GM12878 (cell line): ENCODE measurements at regions not wholly inside any gene's neighbourhood (a gene's known extent, or its start where the extent isn't known, plus 50 kb on each side); places are given as distances from the start of the nearest gene placed in this dataset.

Experiments used
- ATAC-seq: fragments of 200-7000 bp; cut with Tn5 transposase; 3 replicates; pipeline ENCODE4 v1.9.1; 2020; ENCODE audit warnings: mild to moderate bottlenecking, moderate library complexity
- BruUV-seq: library from RNA; stranded (reverse); fragments of 400-500 nt; replicated peaks from 2 replicates; lab custom pipeline; 2021; lab: Mats Ljungman, UMichigan
- CTCF ChIA-PET: fragments of 300-600 bp; sonication (Branson Sonifier 250); formaldehyde crosslinking; extraction: SDS; loops from one replicate; lab custom pipeline; 2021; ENCODE audit warnings: inconsistent platforms; lab: Yijun Ruan, JAX
- POLR2A ChIA-PET: fragments of 350-600 bp; formaldehyde crosslinking; extraction: SDS; loops from one replicate; lab custom pipeline; 2021; ENCODE audit warnings: inconsistent platforms; lab: Charles Lee
- RAD21 ChIA-PET: fragments of 300-600 bp; sonication (Branson Sonifier 250); formaldehyde crosslinking; loops from one replicate; lab custom pipeline; 2023; ENCODE audit warnings: antibody characterized with exemption; ENCODE audit not compliant: unreplicated experiment; lab: Charles Lee
- SMC1A ChIA-PET: fragments of 300-600 bp; sonication (Branson Sonifier 250); formaldehyde crosslinking; loops from one replicate; lab custom pipeline; 2023; ENCODE audit not compliant: unreplicated experiment, uncharacterized antibody; lab: Charles Lee
- DNase-seq: peaks from one replicate; pipeline ENCODE4 v3.0.0-alpha.2; 2011; ENCODE audit warnings: low read depth, low spot score
- FAIRE-seq: peaks from 3 replicates; lab custom pipeline; 2011; peaks lifted over from hg19 to GRCh38; lab: Jason Lieb, UNC
- H2AFZ ChIP-seq: 2 replicates; pipeline ENCODE4 v1.6.0; 2011; ENCODE audit warnings: low read depth, low read length, control low read depth; ENCODE audit not compliant: control insufficient read depth
- H3K27ac ChIP-seq: 2 replicates; pipeline ENCODE4 v1.5.1; 2011; ENCODE audit warnings: control low read depth; ENCODE audit not compliant: control insufficient read depth, insufficient read depth
- H3K27me3 ChIP-seq, 2 experiments: replicated peaks in 1 of 2; 2 replicates each; pipeline versions ENCODE4 v1.6.0 to v1.6.1; 2011; ENCODE audit warnings: low read length in 1 of 2; ENCODE audit not compliant: control insufficient read depth in 2 of 2, insufficient read depth in 2 of 2
- H3K36me3 ChIP-seq, 2 experiments: 2 replicates each; pipeline ENCODE4 v1.5.1; 2011; ENCODE audit warnings: low read length in 1 of 2; ENCODE audit not compliant: control insufficient read depth in 2 of 2, insufficient read depth in 2 of 2
- H3K4me1 ChIP-seq: 2 replicates; pipeline ENCODE4 v1.6.1; 2011; ENCODE audit warnings: mild to moderate bottlenecking, low read length, moderate library complexity, mixed read lengths; ENCODE audit not compliant: control insufficient read depth, insufficient read depth
- H3K4me2 ChIP-seq: 2 replicates; pipeline ENCODE4 v1.6.0; 2011; ENCODE audit warnings: control low read depth; ENCODE audit not compliant: control insufficient read depth, insufficient read depth
- H3K4me3 ChIP-seq: fragments of 200-600 bp; sonication (generic); 2 replicates; pipeline ENCODE4 v1.5.1; 2016
- H3K79me2 ChIP-seq: 2 replicates; pipeline ENCODE4 v1.6.0; 2011; ENCODE audit warnings: low read length; ENCODE audit not compliant: control insufficient read depth, insufficient read depth
- H3K9ac ChIP-seq: 2 replicates; pipeline ENCODE4 v1.8.0; 2011; ENCODE audit warnings: low read length, control low read depth, mixed read lengths; ENCODE audit not compliant: control insufficient read depth, insufficient read depth
- H3K9me3 ChIP-seq: replicated peaks from 3 replicates; pipeline ENCODE4 v1.5.1; 2011; ENCODE audit warnings: mild to moderate bottlenecking, low read length; ENCODE audit not compliant: control insufficient read depth, insufficient read depth
- H4K20me1 ChIP-seq: 2 replicates; pipeline ENCODE4 v1.6.0; 2011; ENCODE audit not compliant: control insufficient read depth, insufficient read depth
- BCL3 ChIP-seq: IDR thresholded peaks from 2 replicates; pipeline ENCODE4 v1.6.1; 2011; ENCODE audit warnings: borderline replicate concordance, low read depth, mild to moderate bottlenecking, moderate library complexity, low read length; ENCODE audit not compliant: insufficient read depth, poor library complexity, severe bottlenecking
- CHD2 ChIP-seq: IDR thresholded peaks from 2 replicates; pipeline ENCODE4 v1.6.1; 2011; ENCODE audit warnings: low read depth, low read length, improper control_type of control experiment, borderline replicate concordance
- EP300 ChIP-seq, 2 experiments: fragments of 150-350 bp in 1 of 2; IDR thresholded peaks; 2 replicates each; pipeline ENCODE4 v1.6.1; 2011 to 2012; ENCODE audit warnings: low read depth in 2 of 2, low read length in 2 of 2, borderline replicate concordance in 1 of 2, improper control_type of control experiment in 1 of 2, inconsistent platforms in 1 of 2; ENCODE audit not compliant: control insufficient read depth in 1 of 2
- EZH2 ChIP-seq: IDR thresholded peaks from 2 replicates; pipeline ENCODE4 v1.6.1; 2012; ENCODE audit warnings: low read depth, mild to moderate bottlenecking, control low read depth, inconsistent platforms, low read length, borderline replicate concordance; ENCODE audit not compliant: control insufficient read depth
- HCFC1 ChIP-seq: fragments of 150-350 bp; IDR thresholded peaks from 2 replicates; pipeline ENCODE4 v1.6.1; 2014; ENCODE audit warnings: low read length
- HDAC6 ChIP-seq: fragments of 200-600 bp; sonication (generic); IDR thresholded peaks from one replicate; pipeline ENCODE4 v1.8.0; 2017; ENCODE audit warnings: antibody characterized with exemption; ENCODE audit not compliant: unreplicated experiment
- IRF4 ChIP-seq: IDR thresholded peaks from 2 replicates; pipeline ENCODE4 v1.6.1; 2011; ENCODE audit warnings: low read depth, low read length
- KDM1A ChIP-seq: fragments of 200-600 bp; sonication (generic); IDR thresholded peaks from 2 replicates; pipeline ENCODE4 v1.6.1; 2016; ENCODE audit warnings: borderline replicate concordance
- MTA3 ChIP-seq: IDR thresholded peaks from 2 replicates; pipeline ENCODE4 v1.6.1; 2012; ENCODE audit warnings: low read length, inconsistent platforms, borderline replicate concordance
- NBN ChIP-seq: fragments of 450-650 bp; IDR thresholded peaks from 2 replicates; pipeline ENCODE4 v1.6.1; 2016
- NFYA ChIP-seq: IDR thresholded peaks from 2 replicates; pipeline ENCODE4 v1.6.1; 2011; ENCODE audit warnings: low read depth, mild to moderate bottlenecking, low read length, improper control_type of control experiment, borderline replicate concordance
- NFYB ChIP-seq: IDR thresholded peaks from 2 replicates; pipeline ENCODE4 v1.6.1; 2011; ENCODE audit warnings: low read depth, mild to moderate bottlenecking, low read length, improper control_type of control experiment, moderate library complexity; ENCODE audit not compliant: insufficient read depth
- RAD21 ChIP-seq: IDR thresholded peaks from 2 replicates; pipeline ENCODE4 v1.6.1; 2011; ENCODE audit warnings: mild to moderate bottlenecking, low read depth, low read length, moderate library complexity; ENCODE audit not compliant: insufficient read depth
- SP1 ChIP-seq: IDR thresholded peaks from one replicate; pipeline ENCODE4 v1.6.1; 2011; ENCODE audit warnings: low read depth, low read length
- ZBED1 ChIP-seq: IDR thresholded peaks from 2 replicates; pipeline ENCODE4 v1.6.1; 2016; ENCODE audit warnings: borderline replicate concordance
- ZNF24 ChIP-seq: fragments of 450-650 bp; IDR thresholded peaks from 2 replicates; pipeline ENCODE4 v1.6.1; 2017; ENCODE audit warnings: antibody characterized with exemption, mild to moderate bottlenecking
- WGBS: methylation state at CpG from one replicate; pipeline ENCODE4 v1.1.6; 2016; ENCODE audit warnings: low lambda C conversion rate; ENCODE audit not compliant: insufficient replicate concordance, insufficient coverage; ENCODE audit errors: missing lambda C conversion rate; 5-methylcytosine and 5-hydroxymethylcytosine counted together
- in situ Hi-C: fragments of 300-500 bp; cut with MboI; formaldehyde crosslinking; loops from 9 replicates; pipeline ENCODE4 v1.14.3; 2018; ENCODE audit warnings: mixed read lengths
- intact Hi-C: fragments of 100-400 bp; cut with micrococcal nuclease; formaldehyde crosslinking; loops from one replicate; pipeline ENCODE4 v1.14.2; 2022; ENCODE audit not compliant: unreplicated experiment
- TF ChIP-seq, protein P1 (sequence below): fragments of 150-350 bp; IDR thresholded peaks from 2 replicates; pipeline ENCODE4 v1.6.1; 2016; ENCODE audit warnings: low read depth, low read length

DNA sequence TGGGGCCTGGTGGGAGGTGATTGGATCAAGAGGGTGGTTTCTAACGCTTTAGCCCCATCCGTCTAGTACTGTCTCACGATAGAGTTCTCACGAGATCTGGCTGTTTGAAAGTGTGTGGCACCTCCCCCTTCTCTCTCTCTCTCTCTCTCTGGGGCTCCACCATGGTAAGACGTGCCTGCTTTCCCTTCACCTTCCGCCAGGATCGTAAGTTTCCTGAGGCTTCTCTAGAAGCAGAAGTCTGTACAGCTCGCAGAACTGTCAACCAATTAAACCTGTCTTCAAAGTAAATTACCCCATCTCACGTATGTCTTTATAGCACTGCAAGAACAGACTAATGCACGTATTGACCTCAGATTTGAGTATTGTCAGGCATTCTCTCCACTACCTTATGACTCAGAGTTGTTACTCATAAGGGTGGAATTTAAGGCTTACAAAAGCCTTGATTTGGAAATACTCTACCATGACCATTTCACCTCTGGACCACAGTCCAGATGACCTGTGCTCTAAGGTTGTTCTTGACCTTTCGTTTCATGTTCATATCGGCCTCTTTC, 99.5 kb upstream of the AGAP1 start:
- no peak for ATAC-seq
- 32% methylated on average over 12 of the region's 12 CpGs for WGBS
- Histone ChIP-seq H3K79me2 (no peaks in the 10 kb centered on the region), H3K36me3 (no peaks in the 10 kb centered on the region), H3K4me2 (no peak overlapping the region), H2AFZ (no peak overlapping the region), H3K9ac (no peak overlapping the region), H3K27me3 (no peaks in the 10 kb centered on the region), H3K4me3 (no peak overlapping the region), H3K4me1 (no peaks in the 10 kb centered on the region), H4K20me1 (no peaks in the 10 kb centered on the region), H3K9me3 (no peaks in the 10 kb centered on the region; the same call in 2 of the 3 replicates), H3K27ac (no peak overlapping the region)
- intact Hi-C loops (no loop called here), in situ Hi-C loops (no loop called here)
- ChIA-PET SMC1A (no interaction called here), POLR2A (no interaction called here), CTCF (no interaction called here), RAD21 (no interaction called here)
- no TSS peak for BruUV-seq
- no peak for DNase-seq
- no peak for TF ChIP-seq HDAC6
- no peak for TF ChIP-seq MTA3
- no peak for TF ChIP-seq SP1
- TF ChIP-seq ZNF24: no peak
- no peak for TF ChIP-seq IRF4
- no peak for TF ChIP-seq EP300 (IDR thresholded peaks at IDR 0.05; ENCODE audit: borderline replicate concordance in 1 of 2, control insufficient read depth in 1 of 2, low read depth in 2 of 2, low read length in 2 of 2)
- TF ChIP-seq, protein P1, sequence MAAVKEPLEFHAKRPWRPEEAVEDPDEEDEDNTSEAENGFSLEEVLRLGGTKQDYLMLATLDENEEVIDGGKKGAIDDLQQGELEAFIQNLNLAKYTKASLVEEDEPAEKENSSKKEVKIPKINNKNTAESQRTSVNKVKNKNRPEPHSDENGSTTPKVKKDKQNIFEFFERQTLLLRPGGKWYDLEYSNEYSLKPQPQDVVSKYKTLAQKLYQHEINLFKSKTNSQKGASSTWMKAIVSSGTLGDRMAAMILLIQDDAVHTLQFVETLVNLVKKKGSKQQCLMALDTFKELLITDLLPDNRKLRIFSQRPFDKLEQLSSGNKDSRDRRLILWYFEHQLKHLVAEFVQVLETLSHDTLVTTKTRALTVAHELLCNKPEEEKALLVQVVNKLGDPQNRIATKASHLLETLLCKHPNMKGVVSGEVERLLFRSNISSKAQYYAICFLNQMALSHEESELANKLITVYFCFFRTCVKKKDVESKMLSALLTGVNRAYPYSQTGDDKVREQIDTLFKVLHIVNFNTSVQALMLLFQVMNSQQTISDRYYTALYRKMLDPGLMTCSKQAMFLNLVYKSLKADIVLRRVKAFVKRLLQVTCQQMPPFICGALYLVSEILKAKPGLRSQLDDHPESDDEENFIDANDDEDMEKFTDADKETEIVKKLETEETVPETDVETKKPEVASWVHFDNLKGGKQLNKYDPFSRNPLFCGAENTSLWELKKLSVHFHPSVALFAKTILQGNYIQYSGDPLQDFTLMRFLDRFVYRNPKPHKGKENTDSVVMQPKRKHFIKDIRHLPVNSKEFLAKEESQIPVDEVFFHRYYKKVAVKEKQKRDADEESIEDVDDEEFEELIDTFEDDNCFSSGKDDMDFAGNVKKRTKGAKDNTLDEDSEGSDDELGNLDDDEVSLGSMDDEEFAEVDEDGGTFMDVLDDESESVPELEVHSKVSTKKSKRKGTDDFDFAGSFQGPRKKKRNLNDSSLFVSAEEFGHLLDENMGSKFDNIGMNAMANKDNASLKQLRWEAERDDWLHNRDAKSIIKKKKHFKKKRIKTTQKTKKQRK: no peak
- no peak for TF ChIP-seq KDM1A
- no peak for TF ChIP-seq NBN
- TF ChIP-seq BCL3: no peak
- TF ChIP-seq ZBED1: no peak
- no peak for TF ChIP-seq HCFC1
- no peak for TF ChIP-seq EZH2
- no peak for TF ChIP-seq NFYB
- TF ChIP-seq RAD21: no peak
- TF ChIP-seq CHD2: no peak
- no peak for TF ChIP-seq NFYA
- no peak for FAIRE-seq
